T1000 (cell line): ENCODE measurements at regions not wholly inside any gene's neighbourhood (a gene's known extent, or its start where the extent isn't known, plus 50 kb on each side); places are given as distances from the start of the nearest gene placed in this dataset.
A peak's percentile ranks its signal among the peaks of the same experiment; 100 is the strongest.
"Not testable (repeated sequence)": the region's sequence is repeated elsewhere in the genome, so short reads cannot be mapped to it uniquely, and the experiment has no call there.

ENCODE experiments used
- DNase-seq: peaks from one replicate; lab custom pipeline; 2025; ENCODE audit warnings: mixed read lengths; lab: John Stamatoyannopoulos, UW

GRCh38 chr2:166641516-166641915 is 147.5 kb upstream of the SCN7A start:
- DNase-seq: not testable (repeated sequence)

DNA sequence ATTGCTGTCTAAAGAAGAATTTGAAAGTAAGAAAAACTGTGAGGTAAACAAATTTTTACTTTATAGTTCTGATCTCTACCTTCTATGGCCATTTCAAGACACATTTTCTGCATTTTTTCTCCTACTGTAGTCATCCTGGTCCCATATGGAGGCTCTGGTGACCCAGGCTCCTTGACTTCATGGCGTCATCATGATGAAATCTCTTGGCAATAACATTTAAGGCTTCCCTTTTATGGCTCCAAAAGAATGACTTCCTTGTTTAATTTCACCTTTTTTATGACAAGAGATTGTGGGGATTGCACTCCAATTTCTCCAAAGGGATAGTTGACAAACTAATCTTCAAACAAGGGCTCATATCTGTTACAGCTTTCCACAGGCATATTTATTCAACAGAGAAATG is 143.0 kb upstream of the SCN7A start:
- DNase-seq: no peak

GRCh38 chr2:166634706-166635105 is 140.7 kb upstream of the SCN7A start:
- no peak for DNase-seq

- DNase-seq: peak; percentile 66
Measured at GRCh38 chr2:166632616-166633015, 138.6 kb upstream of the SCN7A start.

GRCh38 chr2:166628478-166629136 is 134.6 kb upstream of the SCN7A start:
- DNase-seq: no peak

DNA sequence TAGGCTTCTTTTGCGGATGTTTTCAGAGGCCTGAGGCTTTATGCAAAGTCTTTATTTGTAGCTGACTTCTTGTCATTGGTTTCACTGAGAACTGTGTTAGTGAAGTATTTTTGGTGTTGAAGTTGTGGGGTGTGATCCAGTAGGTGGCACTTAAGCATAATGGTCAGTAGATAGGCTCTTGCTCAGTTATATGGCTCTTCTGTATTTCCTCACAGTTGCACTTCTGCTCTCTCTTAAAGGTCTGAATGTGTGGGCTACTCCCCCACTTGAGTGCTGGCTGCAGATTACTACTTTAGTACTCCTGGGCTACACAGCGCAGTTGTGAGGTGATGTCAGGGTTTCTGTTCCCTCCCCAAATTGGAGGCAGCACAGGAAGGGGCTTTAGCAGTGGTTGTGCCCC is 133.8 kb upstream of the SCN7A start:
- DNase-seq: no peak

- no peak for DNase-seq
Measured at GRCh38 chr2:166625670-166626069, 131.6 kb upstream of the SCN7A start.

DNA sequence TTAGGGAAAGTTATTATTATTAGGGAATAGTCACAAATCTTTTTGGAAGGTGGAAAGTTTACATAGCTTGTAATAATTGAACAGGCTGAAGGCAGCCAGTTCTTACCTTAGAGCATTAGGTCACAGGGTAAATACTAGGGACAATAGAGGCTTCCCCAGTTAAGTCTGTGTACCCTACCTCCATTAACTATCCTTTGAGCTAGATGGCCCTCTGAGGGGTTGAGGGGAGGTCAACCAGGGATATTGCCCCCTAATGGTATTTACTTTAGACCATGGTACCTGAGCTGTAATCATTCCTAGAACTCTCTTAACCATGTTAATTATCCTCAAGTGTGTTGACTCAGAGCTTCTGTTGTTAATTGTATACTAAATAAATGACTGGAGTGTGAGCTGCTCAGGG is 120.5 kb upstream of the SCN7A start:
- DNase-seq: no peak

DNA sequence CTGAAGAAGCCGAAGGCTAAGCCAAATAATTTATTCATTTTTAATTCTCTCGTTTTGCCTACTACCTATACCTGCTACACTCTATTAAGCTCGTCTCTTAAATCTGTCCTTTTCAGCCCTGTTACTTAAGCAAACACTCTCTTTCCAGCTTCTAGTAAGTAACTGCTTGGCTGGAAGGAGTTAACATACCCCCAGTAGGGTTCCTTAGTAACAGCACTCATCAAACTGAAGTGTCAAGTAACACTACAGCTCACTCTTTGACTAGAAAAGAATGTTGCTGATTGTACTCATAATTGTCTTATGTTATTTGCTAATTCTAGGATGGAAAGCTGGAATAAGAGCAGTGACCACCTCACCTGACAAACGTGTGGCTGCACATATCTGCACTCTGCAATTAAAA is 120.0 kb upstream of the SCN7A start:
- no peak for DNase-seq

- no peak for DNase-seq
Measured at GRCh38 chr2:166613226-166613625, 119.2 kb upstream of the SCN7A start.

- DNase-seq: no peak
Measured at GRCh38 chr2:166612214-166612613, 118.2 kb upstream of the SCN7A start.

DNA sequence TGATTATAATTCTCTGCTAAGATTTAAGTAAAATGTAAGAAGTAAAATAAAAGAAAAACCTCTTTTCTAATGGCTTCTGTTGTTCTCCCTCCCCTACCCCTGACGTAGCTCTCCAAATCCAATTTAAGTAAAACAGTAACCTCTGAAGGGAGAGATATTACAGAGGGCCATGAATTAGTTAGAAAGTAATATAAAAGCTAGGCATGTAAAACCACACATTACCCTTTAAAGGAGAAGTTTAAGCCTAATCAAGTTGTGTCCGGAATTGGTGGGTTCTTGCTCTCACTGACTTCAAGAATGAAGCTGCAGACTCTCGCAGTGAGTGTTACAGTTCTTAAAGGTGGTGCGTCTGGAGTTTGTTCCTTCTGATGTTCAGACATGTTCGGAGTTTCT is 116.9 kb upstream of the SCN7A start:
- DNase-seq: no peak

- DNase-seq: no peak
Measured at GRCh38 chr2:166610180-166610912, 116.3 kb upstream of the SCN7A start.

DNA sequence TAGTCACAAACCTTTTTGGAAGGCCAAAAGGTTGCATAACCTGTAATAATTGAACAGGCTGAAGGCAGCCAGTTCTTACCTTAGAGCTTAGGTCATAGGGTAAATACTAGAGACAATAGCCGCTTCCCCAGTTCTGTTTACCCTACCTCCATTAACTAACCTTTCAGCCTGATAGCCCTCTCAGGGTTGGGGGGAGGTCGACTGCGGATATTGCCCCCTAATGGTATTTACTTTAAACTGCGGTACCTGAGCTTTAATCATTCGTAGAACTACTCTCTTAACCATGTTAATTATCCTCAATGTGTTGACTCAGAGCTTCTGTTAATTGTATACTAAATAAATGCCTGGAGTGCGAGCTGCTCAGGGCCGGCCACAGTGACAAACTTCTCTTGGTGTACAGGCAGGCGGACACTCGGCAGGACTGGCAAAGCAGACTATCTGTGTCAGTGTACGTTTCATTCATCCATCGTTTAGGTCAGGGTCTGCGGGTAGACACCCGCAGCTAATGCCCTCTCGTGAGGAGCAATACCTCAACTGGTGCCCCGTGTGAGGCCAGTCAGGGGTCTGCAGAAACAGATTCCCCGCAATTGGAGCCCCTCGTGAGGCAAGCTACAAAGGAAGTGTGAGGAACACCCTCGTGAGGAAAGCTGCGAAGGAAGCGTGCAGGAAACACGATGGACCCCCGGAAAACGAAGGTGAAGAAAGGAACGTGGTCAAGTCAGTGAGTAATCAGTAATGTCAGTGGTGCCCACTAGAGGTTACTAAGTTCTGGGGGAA is 115.3 kb upstream of the SCN7A start:
- no peak for DNase-seq

DNA sequence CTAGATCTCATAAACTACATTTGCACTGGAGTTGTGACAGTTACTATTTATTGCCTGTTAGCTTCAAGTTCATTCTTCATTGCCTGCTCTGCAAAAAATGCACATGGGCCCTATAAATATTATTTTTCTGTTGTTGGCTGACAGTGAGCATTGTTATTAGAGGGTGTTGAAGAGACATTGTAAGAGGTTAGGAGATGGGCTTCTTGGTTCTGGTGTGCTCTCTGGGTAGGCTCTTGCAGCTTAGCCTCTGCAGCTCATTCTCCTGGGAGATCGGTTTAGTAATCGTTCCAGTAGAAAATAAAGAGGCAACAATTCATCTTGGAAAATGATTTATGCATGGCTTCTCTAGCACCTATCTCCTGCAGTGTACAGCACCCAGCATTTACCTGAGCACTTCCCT is 113.8 kb upstream of the SCN7A start:
- DNase-seq: no peak

DNA sequence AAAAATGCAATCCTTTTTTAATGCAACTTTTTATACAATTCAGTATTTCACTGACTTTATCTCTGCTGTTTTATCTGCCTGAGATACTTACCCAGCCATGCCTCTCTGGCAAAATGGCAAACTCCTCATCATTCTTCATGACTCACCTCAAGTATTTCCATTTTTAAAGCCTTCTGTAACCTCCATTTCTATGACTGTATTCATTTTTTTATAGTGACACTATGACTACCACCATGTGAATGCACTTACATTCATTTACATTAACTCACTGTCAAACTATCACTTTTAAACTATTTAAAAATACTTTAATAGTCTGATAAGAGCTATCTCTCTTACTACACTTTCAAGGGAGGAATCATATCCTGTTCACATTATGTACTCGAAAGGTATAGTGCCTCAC is 99.4 kb upstream of the SCN7A start:
- DNase-seq: no peak

- no peak for DNase-seq
Measured at GRCh38 chr2:166592750-166593149, 98.7 kb upstream of the SCN7A start.

DNA sequence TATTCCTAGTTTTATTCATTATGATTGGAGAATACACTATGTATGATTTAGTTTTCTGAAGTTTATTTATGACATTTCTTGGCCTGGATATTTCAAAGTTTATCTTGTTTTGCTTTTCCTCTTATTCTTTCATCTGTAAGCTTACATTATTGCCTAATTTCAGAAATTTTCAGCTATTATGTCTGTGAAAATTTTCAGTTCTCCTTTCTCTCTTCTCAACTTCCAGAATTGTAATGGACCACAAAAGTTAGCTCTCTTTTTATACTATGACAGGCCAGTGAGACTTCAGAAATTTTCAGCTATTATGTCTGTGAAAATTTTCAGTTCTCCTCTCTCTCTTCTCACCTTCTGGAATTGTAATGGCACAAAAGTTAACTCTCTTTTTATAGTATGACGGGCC is 97.2 kb upstream of the SCN7A start:
- DNase-seq: no peak

DNA sequence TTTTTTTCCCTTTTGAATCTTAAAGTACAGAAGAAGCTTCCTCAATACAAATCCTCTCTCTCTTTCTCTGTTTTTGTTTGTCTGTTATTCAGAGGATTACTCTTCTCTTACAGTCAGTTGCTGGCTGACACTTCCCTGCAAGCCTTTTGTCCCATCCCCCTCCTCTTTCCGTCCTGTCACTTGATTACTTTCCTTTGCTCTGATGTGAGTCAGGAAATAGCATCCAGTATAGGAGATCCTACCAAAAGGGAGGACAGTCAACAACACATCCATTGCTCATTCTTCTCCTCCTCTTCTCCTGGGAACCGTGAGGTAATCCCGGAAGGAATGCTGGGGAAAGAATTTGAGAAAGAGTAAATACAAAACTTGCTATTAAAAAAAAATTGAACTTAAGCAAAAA is 79.3 kb upstream of the SCN7A start:
- DNase-seq: no peak

DNA sequence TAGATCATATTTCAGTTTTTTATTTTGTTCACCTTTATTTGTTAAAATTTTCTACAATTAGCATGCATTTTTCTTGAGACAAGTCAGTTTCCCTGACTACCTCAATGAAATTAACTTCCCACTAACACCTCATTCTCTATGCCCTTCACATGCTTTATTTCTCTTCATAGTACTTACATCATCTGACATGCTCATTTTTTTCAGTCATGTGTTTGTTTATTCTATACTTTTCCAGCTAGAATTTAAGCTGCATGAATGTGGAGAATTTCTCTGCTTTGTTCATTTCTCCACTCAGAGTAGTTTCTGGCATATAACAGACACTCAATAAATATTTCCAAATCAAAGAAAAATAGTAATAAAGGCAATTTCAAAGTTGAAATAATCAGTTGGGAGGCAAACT is 78.9 kb upstream of the SCN7A start:
- no peak for DNase-seq

GRCh38 chr2:166568409-166568808 is 74.4 kb upstream of the SCN7A start:
- no peak for DNase-seq

- no peak for DNase-seq
Measured at GRCh38 chr2:166565501-166565900, 71.5 kb upstream of the SCN7A start.

GRCh38 chr2:166563894-166564293 is 69.8 kb upstream of the SCN7A start:
- no peak for DNase-seq
